Stomach (tissue), 4 donors: ENCODE measurements at regions not wholly inside any gene's neighbourhood (a gene's known extent, or its start where the extent isn't known, plus 50 kb on each side); places are given as distances from the start of the nearest gene placed in this dataset.

Experiments used
- EP300 ChIP-seq: sonication (generic); formaldehyde crosslinking; IDR thresholded peaks from one replicate; pipeline ENCODE4 v1.6.1; 2017; ENCODE audit warnings: antibody characterized with exemption
- POLR2A ChIP-seq, 4 donors: fragments of 450-650 bp; IDR thresholded peaks; one replicate each; pipeline ENCODE4 v1.6.1; 2016; ENCODE audit warnings: antibody characterized with exemption in 4 of 4, control low read depth in 2 of 4, mild to moderate bottlenecking in 1 of 4, moderate library complexity in 1 of 4
- TF ChIP-seq, protein P1 (sequence below), 7 experiments: fragments of 450-650 bp in 4 of 7; fragments of 200-600 bp in 3 of 7; sonication (generic) in 3 of 7; IDR thresholded peaks; one replicate each; pipeline ENCODE4 v1.5.1; 2016 to 2019; ENCODE audit warnings: antibody characterized with exemption in 7 of 7, control low read depth in 2 of 7, mild to moderate bottlenecking in 1 of 7

DNA sequence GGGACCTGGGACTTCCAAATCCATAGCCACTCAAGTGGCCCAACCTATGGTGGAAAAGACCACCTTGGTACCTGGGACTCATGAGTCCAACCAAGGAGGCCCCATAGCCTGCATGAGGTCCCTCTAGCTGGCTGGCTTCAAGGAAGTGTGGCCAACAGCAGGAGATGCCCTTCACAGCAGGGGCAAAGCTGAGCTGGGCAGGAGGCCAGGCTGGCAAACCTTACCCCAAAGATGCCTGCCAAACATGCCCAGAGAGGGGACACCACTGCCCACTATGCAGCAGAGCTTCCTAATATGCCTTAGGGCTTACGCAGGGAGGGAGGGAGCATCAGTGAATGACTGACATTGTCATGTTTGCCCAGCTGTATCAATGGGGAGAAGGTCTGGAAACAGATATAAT is 188.0 kb upstream of the GLI2 start:
- TF ChIP-seq EP300 (no peak), POLR2A (IDR thresholded peaks at IDR 0.05) (no peak)
- TF ChIP-seq, protein P1, sequence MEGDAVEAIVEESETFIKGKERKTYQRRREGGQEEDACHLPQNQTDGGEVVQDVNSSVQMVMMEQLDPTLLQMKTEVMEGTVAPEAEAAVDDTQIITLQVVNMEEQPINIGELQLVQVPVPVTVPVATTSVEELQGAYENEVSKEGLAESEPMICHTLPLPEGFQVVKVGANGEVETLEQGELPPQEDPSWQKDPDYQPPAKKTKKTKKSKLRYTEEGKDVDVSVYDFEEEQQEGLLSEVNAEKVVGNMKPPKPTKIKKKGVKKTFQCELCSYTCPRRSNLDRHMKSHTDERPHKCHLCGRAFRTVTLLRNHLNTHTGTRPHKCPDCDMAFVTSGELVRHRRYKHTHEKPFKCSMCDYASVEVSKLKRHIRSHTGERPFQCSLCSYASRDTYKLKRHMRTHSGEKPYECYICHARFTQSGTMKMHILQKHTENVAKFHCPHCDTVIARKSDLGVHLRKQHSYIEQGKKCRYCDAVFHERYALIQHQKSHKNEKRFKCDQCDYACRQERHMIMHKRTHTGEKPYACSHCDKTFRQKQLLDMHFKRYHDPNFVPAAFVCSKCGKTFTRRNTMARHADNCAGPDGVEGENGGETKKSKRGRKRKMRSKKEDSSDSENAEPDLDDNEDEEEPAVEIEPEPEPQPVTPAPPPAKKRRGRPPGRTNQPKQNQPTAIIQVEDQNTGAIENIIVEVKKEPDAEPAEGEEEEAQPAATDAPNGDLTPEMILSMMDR (IDR thresholded peaks at IDR 0.05) = no peak
